Spinal cord (tissue), 9 donors: ENCODE measurements at regions not wholly inside any gene's neighbourhood (a gene's known extent, or its start where the extent isn't known, plus 50 kb on each side); places are given as distances from the start of the nearest gene placed in this dataset.

Source experiments
- DNase-seq, 6 donors: peaks; one replicate each; pipeline versions ENCODE4 v3.0.0 to v3.0.0-alpha.2; 2013 to 2015; ENCODE audit warnings: low spot score in 6 of 6, low read depth in 4 of 6
- H3K27ac ChIP-seq: one replicate; pipeline ENCODE4 v1.5.1; 2013; ENCODE audit warnings: low read depth, low read length, control low read depth
- H3K27me3 ChIP-seq: one replicate; pipeline ENCODE4 v1.6.1; 2013; ENCODE audit warnings: low read length; ENCODE audit not compliant: control insufficient read depth, insufficient read depth
- H3K36me3 ChIP-seq: one replicate; pipeline ENCODE4 v1.6.1; 2013; ENCODE audit warnings: low read length; ENCODE audit not compliant: control insufficient read depth, insufficient read depth
- H3K4me1 ChIP-seq: one replicate; pipeline ENCODE4 v1.6.1; 2013; ENCODE audit warnings: low read length; ENCODE audit not compliant: control insufficient read depth, insufficient read depth
- H3K4me3 ChIP-seq: one replicate; pipeline ENCODE4 v1.5.1; 2013; ENCODE audit warnings: low read depth, low read length, control low read depth
- H3K9me3 ChIP-seq: one replicate; pipeline ENCODE4 v1.6.1; 2013; ENCODE audit warnings: low read length; ENCODE audit not compliant: control insufficient read depth, insufficient read depth
- WGBS: methylation state at CpG from one replicate; pipeline ENCODE4 v1.1.5; 2013; ENCODE audit warnings: missing lambda C conversion rate; ENCODE audit not compliant: insufficient coverage; 5-methylcytosine and 5-hydroxymethylcytosine counted together
- donor health status: healthy.

GRCh38 chr6:113185299-113185698 is 671.8 kb upstream of the MARCKS start:
- DNase-seq = no peak
- no peaks in the 10 kb centered on the region for H3K36me3 ChIP-seq
- H3K27me3 ChIP-seq = no peaks in the 10 kb centered on the region
- H3K4me3 ChIP-seq = no peak overlapping the region
- H3K9me3 ChIP-seq = no peaks in the 10 kb centered on the region
- peak overlapping the region; percentile 1 for H3K27ac ChIP-seq
- H3K4me1 ChIP-seq = no peaks in the 10 kb centered on the region

GRCh38 chr6:113187661-113188060 is 669.5 kb upstream of the MARCKS start:
- no CpG with 5 or more reads among the region's 1 CpG for WGBS
- no peak for DNase-seq

GRCh38 chr6:113188962-113189361 is 668.2 kb upstream of the MARCKS start:
- 97% methylated on average over 3 of the region's 4 CpGs for WGBS

More at GRCh38 chr6:113187661-113188060, 669.5 kb upstream of the MARCKS start:
- Histone ChIP-seq H3K4me3 (no peak overlapping the region), H3K27me3 (no peaks in the 10 kb centered on the region), H3K9me3 (no peaks in the 10 kb centered on the region), H3K36me3 (no peaks in the 10 kb centered on the region), H3K27ac (no peak overlapping the region), H3K4me1 (no peaks in the 10 kb centered on the region)

GRCh38 chr6:113190170-113190569 is 667.0 kb upstream of the MARCKS start:
- DNase-seq = no peak
- H3K27ac ChIP-seq = no peak overlapping the region
- H3K4me1 ChIP-seq = no peaks in the 10 kb centered on the region
- H3K36me3 ChIP-seq = no peaks in the 10 kb centered on the region
- no peak overlapping the region for H3K4me3 ChIP-seq
- H3K27me3 ChIP-seq = no peaks in the 10 kb centered on the region
- peaks cover 6% of the 10 kb centered on the region for H3K9me3 ChIP-seq
- WGBS = no CpG with 5 or more reads among the region's 2 CpGs

More at GRCh38 chr6:113188962-113189361, 668.2 kb upstream of the MARCKS start:
- no peak overlapping the region for H3K27ac ChIP-seq
- no peaks in the 10 kb centered on the region for H3K36me3 ChIP-seq
- H3K4me1 ChIP-seq = no peaks in the 10 kb centered on the region
- no peak for DNase-seq
- H3K4me3 ChIP-seq = no peak overlapping the region
- peaks cover 6% of the 10 kb centered on the region for H3K9me3 ChIP-seq
- H3K27me3 ChIP-seq = no peaks in the 10 kb centered on the region

GRCh38 chr6:113194090-113194489 is 663.1 kb upstream of the MARCKS start:
- no CpG with 5 or more reads among the region's 2 CpGs for WGBS
- Histone ChIP-seq H3K27me3 (no peaks in the 10 kb centered on the region), H3K4me3 (no peak overlapping the region), H3K4me1 (no peaks in the 10 kb centered on the region), H3K9me3 (peaks cover 6% of the 10 kb centered on the region), H3K27ac (no peak overlapping the region), H3K36me3 (no peaks in the 10 kb centered on the region)
- no peak for DNase-seq

- Histone ChIP-seq H3K27ac (no peak overlapping the region), H3K4me3 (no peak overlapping the region), H3K4me1 (no peaks in the 10 kb centered on the region), H3K9me3 (no peaks in the 10 kb centered on the region), H3K27me3 (no peaks in the 10 kb centered on the region), H3K36me3 (no peaks in the 10 kb centered on the region)
- no CpG with 5 or more reads among the region's 4 CpGs for WGBS
- DNase-seq = peak in 1 of 6 donors; percentile 63
These were observed 654.1 kb upstream of the MARCKS start for GRCh38 chr6:113202852-113203714.

- WGBS = 0% methylated on average over 1 of the region's 4 CpGs
- H3K36me3 ChIP-seq = no peaks in the 10 kb centered on the region
- H3K9me3 ChIP-seq = no peaks in the 10 kb centered on the region
- H3K4me1 ChIP-seq = no peaks in the 10 kb centered on the region
- no peak overlapping the region for H3K4me3 ChIP-seq
- H3K27me3 ChIP-seq = no peaks in the 10 kb centered on the region
- no peak overlapping the region for H3K27ac ChIP-seq
- DNase-seq = peak in 1 of 6 donors; percentile 32
These were observed 653.4 kb upstream of the MARCKS start for GRCh38 chr6:113203715-113204110.

- DNase-seq = no peak
- H3K36me3 ChIP-seq = no peaks in the 10 kb centered on the region
- no peaks in the 10 kb centered on the region for H3K27me3 ChIP-seq
- no peaks in the 10 kb centered on the region for H3K9me3 ChIP-seq
- H3K4me3 ChIP-seq = no peak overlapping the region
- no peaks in the 10 kb centered on the region for H3K4me1 ChIP-seq
- WGBS = no CpG with 5 or more reads among the region's 1 CpG
- no peak overlapping the region for H3K27ac ChIP-seq
These were observed 651.6 kb upstream of the MARCKS start for GRCh38 chr6:113205553-113205952.

GRCh38 chr6:113208726-113209125 is 648.4 kb upstream of the MARCKS start:
- no peak overlapping the region for H3K4me3 ChIP-seq
- no peak overlapping the region for H3K27ac ChIP-seq
- no peaks in the 10 kb centered on the region for H3K27me3 ChIP-seq
- no CpG with 5 or more reads among the region's 2 CpGs for WGBS
- no peaks in the 10 kb centered on the region for H3K36me3 ChIP-seq
- H3K4me1 ChIP-seq = no peaks in the 10 kb centered on the region
- peak in 1 of 6 donors; percentile 16 for DNase-seq
- H3K9me3 ChIP-seq = no peaks in the 10 kb centered on the region

- Histone ChIP-seq H3K36me3 (no peaks in the 10 kb centered on the region), H3K9me3 (no peaks in the 10 kb centered on the region), H3K4me1 (no peaks in the 10 kb centered on the region), H3K27ac (no peak overlapping the region), H3K4me3 (no peak overlapping the region), H3K27me3 (no peaks in the 10 kb centered on the region)
- DNase-seq = no peak
- 74% methylated on average over 4 of the region's 5 CpGs for WGBS
These were observed 647.8 kb upstream of the MARCKS start for GRCh38 chr6:113209315-113209714.
